Endothelial cell of umbilical vein (primary cell): ENCODE measurements at regions not wholly inside any gene's neighbourhood (a gene's known extent, or its start where the extent isn't known, plus 50 kb on each side); places are given as distances from the start of the nearest gene placed in this dataset.

Source experiments
- BruUV-seq: library from RNA; stranded (reverse); fragments of 400-500 nt; replicated peaks from 2 replicates; lab custom pipeline; 2021; lab: Mats Ljungman, UMichigan
- CTCF ChIA-PET: fragments of 300-600, 350-600 bp; sonication (Branson Sonifier 250); formaldehyde crosslinking; loops from one replicate; lab custom pipeline; 2021; ENCODE audit warnings: antibody characterized with exemption, inconsistent platforms; lab: Charles Lee
- POLR2A ChIA-PET: fragments of 300-600, 350-600 bp; sonication (Branson Sonifier 250); formaldehyde crosslinking; loops from one replicate; lab custom pipeline; 2021; ENCODE audit warnings: antibody characterized with exemption, inconsistent platforms; lab: Charles Lee
- DNase-seq: peaks from one replicate; pipeline ENCODE4 v3.0.0-alpha.2; 2011; ENCODE audit warnings: low read depth, low spot score
- FAIRE-seq: peaks from 2 replicates; lab custom pipeline; 2011; peaks lifted over from hg19 to GRCh38; lab: Jason Lieb, UNC
- H2AFZ ChIP-seq: 2 replicates; pipeline ENCODE4 v1.6.0; 2012; ENCODE audit warnings: low read depth, low read length, control low read depth, inconsistent platforms
- H3K27ac ChIP-seq: 2 replicates; pipeline ENCODE4 v1.5.1; 2011; ENCODE audit warnings: low read depth, mild to moderate bottlenecking, control low read depth, low read length, moderate library complexity; ENCODE audit not compliant: insufficient read depth
- H3K27me3 ChIP-seq, 2 experiments: 2 replicates each; pipeline versions ENCODE4 v1.6.0 to v1.6.1; 2011; ENCODE audit warnings: low read length in 2 of 2, mixed read lengths in 1 of 2; ENCODE audit not compliant: control insufficient read depth in 2 of 2, insufficient read depth in 2 of 2
- H3K36me3 ChIP-seq, 2 experiments: 2 replicates in 1 of 2; 3 replicates in 1 of 2; pipeline ENCODE4 v1.5.1; 2011; ENCODE audit warnings: low read length in 2 of 2, mild to moderate bottlenecking in 1 of 2, moderate library complexity in 1 of 2; ENCODE audit not compliant: control insufficient read depth in 2 of 2, insufficient read depth in 2 of 2; ENCODE audit errors: extremely low read depth in 1 of 2
- H3K4me1 ChIP-seq: 3 replicates; pipeline ENCODE4 v1.5.1; 2011; ENCODE audit warnings: mild to moderate bottlenecking, low read length; ENCODE audit not compliant: control insufficient read depth, insufficient read depth; ENCODE audit errors: extremely low read depth
- H3K4me2 ChIP-seq: 2 replicates; pipeline ENCODE4 v1.6.1; 2011; ENCODE audit warnings: low read length, control low read depth, mixed read lengths; ENCODE audit not compliant: insufficient read depth
- H3K4me3 ChIP-seq, 3 experiments: fragments of 200-600 bp in 1 of 3; sonication (generic), shearing (Covaris generic) in 1 of 3; replicated peaks in 1 of 3; 2 replicates each; pipeline ENCODE4 v1.5.1; 2011 to 2016; ENCODE audit warnings: control low read depth in 3 of 3, low read length in 3 of 3, mild to moderate bottlenecking in 2 of 3, inconsistent platforms in 1 of 3, low read depth in 1 of 3, moderate library complexity in 1 of 3; ENCODE audit not compliant: insufficient read depth in 1 of 3
- H3K79me2 ChIP-seq: 2 replicates; pipeline ENCODE4 v1.6.0; 2012; ENCODE audit warnings: low read length, inconsistent platforms; ENCODE audit not compliant: control insufficient read depth, insufficient read depth
- H3K9ac ChIP-seq: replicated peaks from 2 replicates; pipeline ENCODE3; 2011; ENCODE audit warnings: low read length, control low read depth; ENCODE audit not compliant: insufficient read depth; ENCODE audit errors: extremely low read depth
- H3K9me1 ChIP-seq: replicated peaks from 3 replicates; pipeline ENCODE4 v1.6.0; 2011; ENCODE audit warnings: mild to moderate bottlenecking, low read length; ENCODE audit not compliant: control insufficient read depth, insufficient read depth; ENCODE audit errors: extremely low read depth
- H3K9me3 ChIP-seq: replicated peaks from 2 replicates; pipeline ENCODE4 v1.5.1; 2012; ENCODE audit warnings: low read length, inconsistent platforms; ENCODE audit not compliant: control insufficient read depth, insufficient read depth
- H4K20me1 ChIP-seq: replicated peaks from 2 replicates; pipeline ENCODE3; 2011; ENCODE audit warnings: mild to moderate bottlenecking, low read length; ENCODE audit not compliant: control insufficient read depth, insufficient read depth; ENCODE audit errors: extremely low read depth
- EZH2 ChIP-seq: IDR thresholded peaks from 2 replicates; pipeline ENCODE4 v1.6.1; 2012; ENCODE audit warnings: borderline replicate concordance, low read depth, mild to moderate bottlenecking, moderate library complexity, low read length, inconsistent platforms; ENCODE audit not compliant: severe bottlenecking
- FOS ChIP-seq: IDR thresholded peaks from 2 replicates; pipeline ENCODE4 v1.6.1; 2011; ENCODE audit warnings: mild to moderate bottlenecking, low read length, moderate library complexity, borderline replicate concordance; ENCODE audit not compliant: insufficient read depth
- JUN ChIP-seq: IDR thresholded peaks from 2 replicates; pipeline ENCODE4 v1.6.1; 2011; ENCODE audit warnings: borderline replicate concordance, low read depth; ENCODE audit not compliant: insufficient read length, insufficient read depth
- MAX ChIP-seq: IDR thresholded peaks from 2 replicates; pipeline ENCODE4 v1.6.1; 2011; ENCODE audit not compliant: insufficient read depth, insufficient read length
- MYC ChIP-seq: IDR thresholded peaks from one replicate; pipeline ENCODE4 v1.6.1; 2011; ENCODE audit warnings: mild to moderate bottlenecking, low read depth, low read length
- POLR2AphosphoS5 ChIP-seq: IDR thresholded peaks from 2 replicates; pipeline ENCODE4 v1.6.1; 2012; ENCODE audit warnings: low read depth, mild to moderate bottlenecking, control low read depth, low read length, moderate library complexity; ENCODE audit not compliant: insufficient read depth
- dilution Hi-C: fragments of 300-500 bp; cut with MboI; formaldehyde crosslinking; loops from one replicate; pipeline ENCODE4 v1.15.0; 2019; ENCODE audit warnings: low sequenced_read_pairs; ENCODE audit not compliant: extremely low pct_ligation_motif_present
- intact Hi-C: fragments of 100-400 bp; cut with micrococcal nuclease; formaldehyde crosslinking; loops from one replicate; pipeline ENCODE4 v1.10.0; 2022

GRCh38 chr6:164057876-164058275, 643.4 kb downstream of the QKI start:
- ChIA-PET CTCF (no interaction called here), POLR2A (no interaction called here)
- FAIRE-seq (no peak), DNase-seq (peak; percentile 7)
- no peaks in the 10 kb centered on the region for H3K9me1 ChIP-seq
- no peak overlapping the region for H3K27ac ChIP-seq
- H3K36me3 ChIP-seq = no peaks in the 10 kb centered on the region
- intact Hi-C loops = no loop called here
- H3K79me2 ChIP-seq = no peaks in the 10 kb centered on the region
- no peaks in the 10 kb centered on the region for H4K20me1 ChIP-seq
- no peaks in the 10 kb centered on the region for H3K9me3 ChIP-seq
- H3K4me3 ChIP-seq = no peak overlapping the region
- no peaks in the 10 kb centered on the region for H3K4me1 ChIP-seq
- dilution Hi-C loops = no loop called here
- BruUV-seq = no TSS peak
- no peak overlapping the region for H2AFZ ChIP-seq
- TF ChIP-seq EZH2 (no peak), MAX (no peak), POLR2AphosphoS5 (no peak), MYC (no peak)
- no peak overlapping the region for H3K9ac ChIP-seq
- H3K4me2 ChIP-seq = no peak overlapping the region
- H3K27me3 ChIP-seq = no peaks in the 10 kb centered on the region

- H3K27ac ChIP-seq = no peak overlapping the region
- no peak for TF ChIP-seq FOS
- no peak for TF ChIP-seq MAX
- TF ChIP-seq POLR2AphosphoS5 = no peak
- TF ChIP-seq JUN = no peak
- no peaks in the 10 kb centered on the region for H3K27me3 ChIP-seq
- ChIA-PET POLR2A (no interaction called here), CTCF (no interaction called here)
- FAIRE-seq = no peak
- H3K79me2 ChIP-seq = no peaks in the 10 kb centered on the region
- H2AFZ ChIP-seq = no peak overlapping the region
- H4K20me1 ChIP-seq = no peaks in the 10 kb centered on the region
- H3K9me1 ChIP-seq = no peaks in the 10 kb centered on the region
- intact Hi-C loops = no loop called here
- DNase-seq = no peak
- no TSS peak for BruUV-seq
- H3K4me2 ChIP-seq = no peak overlapping the region
- H3K4me1 ChIP-seq = no peaks in the 10 kb centered on the region
- H3K9me3 ChIP-seq = no peaks in the 10 kb centered on the region
- no peak overlapping the region for H3K4me3 ChIP-seq
- dilution Hi-C loops = no loop called here
- no peak overlapping the region for H3K9ac ChIP-seq
- H3K36me3 ChIP-seq = no peaks in the 10 kb centered on the region
Measured at GRCh38 chr6:164051427-164051826, 636.9 kb downstream of the QKI start.
